HG02588 (cell line): ENCODE measurements at regions not wholly inside any gene's neighbourhood (a gene's known extent, or its start where the extent isn't known, plus 50 kb on each side); places are given as distances from the start of the nearest gene placed in this dataset.

Source experiments
- ATAC-seq: cut with Tn5 transposase; IDR thresholded peaks from one replicate; pipeline ENCODE4 v1.9.1; 2021; ENCODE audit warnings: mild to moderate bottlenecking, moderate library complexity; ENCODE audit not compliant: unreplicated experiment

- ATAC-seq = no peak
These were observed 363.6 kb upstream of the CCDC54 start for GRCh38 chr3:107013641-107014040.

- ATAC-seq = no peak
These were observed 352.6 kb upstream of the CCDC54 start for GRCh38 chr3:107024551-107025026.

- no peak for ATAC-seq
These were observed 351.3 kb upstream of the CCDC54 start for GRCh38 chr3:107025961-107026360.

GRCh38 chr3:107028086-107028485 is 349.2 kb upstream of the CCDC54 start:
- no peak for ATAC-seq

- no peak for ATAC-seq
These were observed 348.6 kb upstream of the CCDC54 start for GRCh38 chr3:107028626-107029025.

- ATAC-seq = no peak
These were observed 345.1 kb upstream of the CCDC54 start for GRCh38 chr3:107032111-107032510.

GRCh38 chr3:107034142-107034541 is 343.1 kb upstream of the CCDC54 start:
- no peak for ATAC-seq

- ATAC-seq = no peak
These were observed 342.1 kb upstream of the CCDC54 start for GRCh38 chr3:107035176-107035575.

- no peak for ATAC-seq
These were observed 332.6 kb upstream of the CCDC54 start for GRCh38 chr3:107044677-107045076.

GRCh38 chr3:107045791-107046190 is 331.4 kb upstream of the CCDC54 start:
- no peak for ATAC-seq

GRCh38 chr3:107055181-107055942 is 321.9 kb upstream of the CCDC54 start:
- ATAC-seq = no peak

- ATAC-seq = no peak
These were observed 315.8 kb upstream of the CCDC54 start for GRCh38 chr3:107061466-107061865.

GRCh38 chr3:107062310-107062709 is 314.9 kb upstream of the CCDC54 start:
- ATAC-seq = no peak

GRCh38 chr3:107062787-107063186 is 314.5 kb upstream of the CCDC54 start:
- ATAC-seq = no peak

GRCh38 chr3:107063351-107063750 is 313.9 kb upstream of the CCDC54 start:
- ATAC-seq = no peak

GRCh38 chr3:107064405-107065060 is 312.7 kb upstream of the CCDC54 start:
- ATAC-seq = peak; percentile 89

- no peak for ATAC-seq
These were observed 312.0 kb upstream of the CCDC54 start for GRCh38 chr3:107065094-107065861.

- no peak for ATAC-seq
These were observed 309.8 kb upstream of the CCDC54 start for GRCh38 chr3:107067421-107067820.

- ATAC-seq = no peak
These were observed 308.3 kb upstream of the CCDC54 start for GRCh38 chr3:107068980-107069379.

- ATAC-seq = no peak
These were observed 300.3 kb upstream of the CCDC54 start for GRCh38 chr3:107076946-107077345.

- ATAC-seq = no peak
These were observed 299.8 kb upstream of the CCDC54 start for GRCh38 chr3:107077391-107077790.

GRCh38 chr3:107082527-107082926 is 294.7 kb upstream of the CCDC54 start:
- no peak for ATAC-seq
